Ammon's horn (tissue), 1 donor: ENCODE measurements at regions not wholly inside any gene's neighbourhood (a gene's known extent, or its start where the extent isn't known, plus 50 kb on each side); places are given as distances from the start of the nearest gene placed in this dataset.

Experiments used
- DNase-seq: peaks from one replicate; pipeline ENCODE4 v3.0.0-alpha.2; 2016; ENCODE audit warnings: low spot score

DNA sequence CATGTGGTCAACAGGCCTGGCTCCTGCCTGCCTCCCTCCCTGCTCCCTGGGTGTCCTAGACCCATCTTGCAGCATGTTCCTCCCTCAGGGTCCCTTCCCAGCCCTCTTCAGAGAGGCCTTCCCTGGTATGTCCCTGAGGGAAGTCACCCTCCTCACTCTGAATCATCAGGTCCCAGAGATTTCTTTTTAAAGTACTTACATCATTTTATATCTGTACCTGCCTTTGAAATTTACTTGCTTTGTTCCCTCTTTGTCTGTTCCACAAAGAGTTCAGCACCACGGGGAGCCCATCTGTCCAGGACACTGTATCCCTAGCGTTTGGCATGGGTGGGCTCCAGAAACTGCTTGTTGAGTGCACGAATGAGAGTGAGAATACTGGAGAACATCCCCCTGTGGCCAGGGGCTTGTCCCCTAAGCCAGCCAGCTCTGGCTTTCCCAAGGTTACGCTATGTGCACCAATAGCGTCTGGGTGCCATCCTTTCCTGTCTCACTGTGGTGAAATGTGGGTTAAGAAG, 50.6 kb upstream of the IGFBP3 start:
- DNase-seq = no peak

DNA sequence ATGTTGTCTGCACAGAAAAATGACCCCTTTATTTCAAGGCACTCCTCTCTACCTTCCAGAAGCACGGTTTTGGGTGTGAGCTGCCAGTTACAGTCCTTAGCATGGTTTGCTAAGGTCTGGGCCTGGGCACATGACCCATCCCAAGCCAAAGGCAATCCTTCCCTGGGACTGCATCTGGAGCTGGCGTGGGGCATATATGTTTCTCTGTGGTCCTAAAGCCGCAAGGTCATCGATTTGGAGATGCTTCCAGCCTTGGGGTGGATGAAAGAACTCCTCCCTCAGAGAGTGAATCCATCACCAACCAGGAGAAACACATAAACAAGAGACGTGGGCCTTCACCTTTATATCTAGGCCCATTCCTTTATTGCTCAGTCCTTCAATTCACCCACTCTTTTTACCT, 50.1 kb upstream of the IGFBP3 start:
- no peak for DNase-seq
